H9 (cell line): ENCODE measurements at regions not wholly inside any gene's neighbourhood (a gene's known extent, or its start where the extent isn't known, plus 50 kb on each side); places are given as distances from the start of the nearest gene placed in this dataset.

Experiments used
- DNase-seq: peaks from one replicate; pipeline ENCODE4 v3.0.0-alpha.2; 2017
- H2AFZ ChIP-seq: one replicate; pipeline ENCODE4 v1.6.1; 2013; ENCODE audit warnings: mild to moderate bottlenecking, low read length, control low read depth, moderate library complexity
- H2AK5ac ChIP-seq: 2 replicates; pipeline ENCODE4 v1.6.1; 2013; ENCODE audit warnings: low read length, control low read depth, mixed read lengths; ENCODE audit not compliant: insufficient read length
- H2BK120ac ChIP-seq: one replicate; pipeline ENCODE4 v1.6.1; 2013; ENCODE audit warnings: low read depth, mild to moderate bottlenecking, low read length, control low read depth, inconsistent platforms; ENCODE audit not compliant: poor library complexity, severe bottlenecking
- H2BK12ac ChIP-seq: 2 replicates; pipeline ENCODE4 v1.6.1; 2013; ENCODE audit warnings: low read length, control low read depth, mixed read lengths, low read depth; ENCODE audit not compliant: insufficient read length
- H2BK15ac ChIP-seq: 2 replicates; pipeline ENCODE4 v1.6.1; 2013; ENCODE audit warnings: low read depth, low read length, control low read depth
- H2BK20ac ChIP-seq: one replicate; pipeline ENCODE4 v1.6.1; 2013; ENCODE audit warnings: low read depth, mild to moderate bottlenecking, low read length, control low read depth, inconsistent platforms; ENCODE audit not compliant: poor library complexity, severe bottlenecking
- H2BK5ac ChIP-seq: 2 replicates; pipeline ENCODE4 v1.6.1; 2013; ENCODE audit warnings: low read length, control low read depth, mixed read lengths; ENCODE audit not compliant: insufficient read length
- H3K14ac ChIP-seq: 2 replicates; pipeline ENCODE4 v1.6.1; 2013; ENCODE audit warnings: low read length, control low read depth; ENCODE audit not compliant: insufficient read depth
- H3K18ac ChIP-seq: 2 replicates; pipeline ENCODE4 v1.6.1; 2013; ENCODE audit warnings: low read depth, mild to moderate bottlenecking, mixed read lengths, low read length, control low read depth; ENCODE audit not compliant: insufficient read length
- H3K23ac ChIP-seq: 2 replicates; pipeline ENCODE4 v1.6.1; 2013; ENCODE audit warnings: low read length, control low read depth, mixed read lengths, low read depth; ENCODE audit not compliant: insufficient read length
- H3K23me2 ChIP-seq: 2 replicates; pipeline ENCODE4 v1.6.1; 2013; ENCODE audit warnings: low read depth, mild to moderate bottlenecking, mixed read lengths, low read length, control low read depth; ENCODE audit not compliant: insufficient read length, poor library complexity, severe bottlenecking
- H3K27ac ChIP-seq: 2 replicates; pipeline ENCODE4 v1.5.1; 2013; ENCODE audit warnings: low read length, control low read depth, mixed read lengths, low read depth; ENCODE audit not compliant: insufficient read length
- H3K27me3 ChIP-seq: 2 replicates; pipeline ENCODE4 v1.6.1; 2013; ENCODE audit warnings: low read length, control low read depth, inconsistent platforms; ENCODE audit not compliant: insufficient read depth
- H3K4ac ChIP-seq: 2 replicates; pipeline ENCODE4 v1.6.1; 2013; ENCODE audit warnings: low read depth, mild to moderate bottlenecking, control low read depth, inconsistent platforms, low read length, moderate library complexity
- H3K4me1 ChIP-seq: 2 replicates; pipeline ENCODE4 v1.6.1; 2013; ENCODE audit warnings: low read length, control low read depth, inconsistent platforms; ENCODE audit not compliant: insufficient read depth
- H3K4me2 ChIP-seq: 2 replicates; pipeline ENCODE4 v1.6.1; 2013; ENCODE audit warnings: low read length, control low read depth, mixed read lengths; ENCODE audit not compliant: insufficient read length, insufficient read depth
- H3K56ac ChIP-seq: 2 replicates; pipeline ENCODE4 v1.6.1; 2013; ENCODE audit warnings: low read depth, mild to moderate bottlenecking, mixed read lengths, low read length, control low read depth; ENCODE audit not compliant: insufficient read length
- H3K79me1 ChIP-seq: 2 replicates; pipeline ENCODE4 v1.6.1; 2013; ENCODE audit warnings: low read depth, mild to moderate bottlenecking, moderate library complexity, low read length, control low read depth, inconsistent platforms; ENCODE audit not compliant: insufficient read depth, poor library complexity, severe bottlenecking
- H3K79me2 ChIP-seq: 2 replicates; pipeline ENCODE4 v1.6.1; 2013; ENCODE audit warnings: low read length, control low read depth, inconsistent platforms; ENCODE audit not compliant: insufficient read depth
- H3K9ac ChIP-seq: 2 replicates; pipeline ENCODE4 v1.6.1; 2013; ENCODE audit warnings: low read length, control low read depth, mixed read lengths; ENCODE audit not compliant: insufficient read length; ENCODE audit errors: extremely low read depth
- H3K9me3 ChIP-seq: one replicate; pipeline ENCODE4 v1.6.1; 2013; ENCODE audit warnings: low read depth, low read length, inconsistent platforms; ENCODE audit not compliant: control insufficient read depth
- H3T11ph ChIP-seq: one replicate; pipeline ENCODE4 v1.6.1; 2013; ENCODE audit warnings: mild to moderate bottlenecking, low read length, control low read depth, inconsistent platforms
- H4K20me1 ChIP-seq: one replicate; pipeline ENCODE4 v1.6.1; 2013; ENCODE audit not compliant: control insufficient read depth, insufficient read length, insufficient read depth
- H4K5ac ChIP-seq: 2 replicates; pipeline ENCODE4 v1.6.1; 2013; ENCODE audit warnings: low read depth, mild to moderate bottlenecking, mixed read lengths, low read length, control low read depth; ENCODE audit not compliant: insufficient read length
- H4K8ac ChIP-seq: replicated peaks from 2 replicates; pipeline ENCODE4 v1.6.1; 2013; ENCODE audit warnings: low read length, control low read depth, mixed read lengths, low read depth; ENCODE audit not compliant: insufficient read length
- H4K91ac ChIP-seq: 2 replicates; pipeline ENCODE4 v1.6.1; 2013; ENCODE audit warnings: low read depth, mild to moderate bottlenecking, moderate library complexity, mixed read lengths, low read length, control low read depth; ENCODE audit not compliant: insufficient read length
- H3K27ac Mint-ChIP-seq, 3 experiments: 2 replicates in 2 of 3; 3 replicates in 1 of 3; pipeline ENCODE4 v1.8.0; 2020 to 2021; ENCODE audit warnings: mixed read lengths in 3 of 3, mild to moderate bottlenecking in 1 of 3, moderate library complexity in 1 of 3
- H3K27me3 Mint-ChIP-seq: 2 replicates; pipeline ENCODE4 v1.8.0; 2021; ENCODE audit warnings: low read depth, mild to moderate bottlenecking, moderate library complexity, mixed read lengths
- H3K36me3 Mint-ChIP-seq, 3 experiments: 2 replicates in 2 of 3; 3 replicates in 1 of 3; pipeline ENCODE4 v1.8.0; 2020 to 2021; ENCODE audit warnings: low read depth in 3 of 3, mixed read lengths in 3 of 3; ENCODE audit not compliant: insufficient read depth in 1 of 3
- H3K4me1 Mint-ChIP-seq, 2 experiments: 2 replicates each; pipeline ENCODE4 v1.8.0; 2020; ENCODE audit warnings: mixed read lengths in 2 of 2
- H3K4me3 Mint-ChIP-seq, 2 experiments: 2 replicates in 1 of 2; 3 replicates in 1 of 2; pipeline ENCODE4 v1.8.0; 2020 to 2021; ENCODE audit warnings: mild to moderate bottlenecking in 2 of 2, mixed read lengths in 2 of 2, moderate library complexity in 1 of 2
- H3K9me3 Mint-ChIP-seq, 2 experiments: 2 replicates in 1 of 2; 3 replicates in 1 of 2; pipeline ENCODE4 v1.8.0; 2020; ENCODE audit warnings: mild to moderate bottlenecking in 2 of 2, mixed read lengths in 2 of 2, moderate library complexity in 1 of 2
- WGBS: extraction: QIAGEN DNeasy Blood & Tissue Kit; methylation state at CpG from one replicate; pipeline ENCODE4 v1.1.7; 2013; ENCODE audit warnings: missing lambda C conversion rate, low lambda C conversion rate, mixed read lengths; ENCODE audit not compliant: insufficient read length; ENCODE audit errors: extremely low coverage; 5-methylcytosine and 5-hydroxymethylcytosine counted together
- TF ChIP-seq, protein P1 (sequence below): fragments of 200-600 bp; sonication (generic); conservative IDR thresholded peaks from 3 replicates; pipeline ENCODE4 v1.8.0; 2021; ENCODE audit warnings: antibody characterized with exemption, mild to moderate bottlenecking

DNA sequence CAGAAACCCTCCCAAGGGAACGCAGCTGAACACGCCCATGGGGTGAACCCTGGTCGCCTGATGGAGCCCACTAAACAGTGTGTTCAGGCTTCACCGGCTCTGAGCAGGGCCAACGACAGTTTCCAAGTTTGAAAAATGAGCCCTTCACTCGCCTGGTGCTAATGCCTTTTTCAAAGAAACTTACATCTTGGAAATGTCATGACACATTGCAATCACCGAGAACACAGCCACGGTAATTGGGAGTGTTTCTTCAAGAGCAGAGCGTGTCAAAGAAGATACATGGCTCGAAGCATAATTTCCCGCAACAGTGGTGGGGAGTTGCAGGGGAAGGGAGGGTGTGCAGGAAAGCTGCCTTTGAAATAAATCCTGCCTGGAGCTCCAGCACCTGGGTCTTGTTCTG, 463.2 kb downstream of the TMEM114 start:
- no peaks in the 10 kb centered on the region for H4K20me1 ChIP-seq
- H3K27ac Mint-ChIP-seq, result no peak overlapping the region; a peak in 1 of 7 replicates
- H3K9ac ChIP-seq, result no peak overlapping the region

More for the DNA sequence above, 463.2 kb downstream of the TMEM114 start:
- Mint-ChIP-seq H3K36me3 (0 out of 7 replicates have a peak, but pooled peaks cover 0 to 2% (median 0%) of the 10 kb centered on the region in 3 experiments), H3K9me3 (peaks cover 2 to 3% of the 10 kb centered on the region in 2 experiments; a peak in 3 of 5 replicates), H3K4me1 (peaks cover 3 to 6% of the 10 kb centered on the region in 2 experiments; a peak in 1 of 4 replicates), H3K4me3 (no peak overlapping the region), H3K27me3 (no peaks in the 10 kb centered on the region; the same call in 1 of the 2 replicates)
- no peak overlapping the region for H3K56ac ChIP-seq
- no peaks in the 10 kb centered on the region for H3K79me1 ChIP-seq
- no peak overlapping the region for H2BK120ac ChIP-seq
- H4K8ac ChIP-seq, result no peak overlapping the region
- no CpG with 5 or more reads among the region's 11 CpGs for WGBS
- no peak overlapping the region for H4K5ac ChIP-seq
- no peak overlapping the region for H3T11ph ChIP-seq
- H3K23ac ChIP-seq, result no peak overlapping the region
- H2BK12ac ChIP-seq, result no peak overlapping the region
- no peaks in the 10 kb centered on the region for H3K27me3 ChIP-seq
- H3K23me2 ChIP-seq, result no peaks in the 10 kb centered on the region
- H2AFZ ChIP-seq, result no peak overlapping the region
- no peak overlapping the region for H3K14ac ChIP-seq
- H4K91ac ChIP-seq, result no peak overlapping the region
- no peak overlapping the region for H2BK20ac ChIP-seq
- no peak overlapping the region for H3K18ac ChIP-seq
- no peak overlapping the region for H3K4me2 ChIP-seq
- TF ChIP-seq, protein P1, sequence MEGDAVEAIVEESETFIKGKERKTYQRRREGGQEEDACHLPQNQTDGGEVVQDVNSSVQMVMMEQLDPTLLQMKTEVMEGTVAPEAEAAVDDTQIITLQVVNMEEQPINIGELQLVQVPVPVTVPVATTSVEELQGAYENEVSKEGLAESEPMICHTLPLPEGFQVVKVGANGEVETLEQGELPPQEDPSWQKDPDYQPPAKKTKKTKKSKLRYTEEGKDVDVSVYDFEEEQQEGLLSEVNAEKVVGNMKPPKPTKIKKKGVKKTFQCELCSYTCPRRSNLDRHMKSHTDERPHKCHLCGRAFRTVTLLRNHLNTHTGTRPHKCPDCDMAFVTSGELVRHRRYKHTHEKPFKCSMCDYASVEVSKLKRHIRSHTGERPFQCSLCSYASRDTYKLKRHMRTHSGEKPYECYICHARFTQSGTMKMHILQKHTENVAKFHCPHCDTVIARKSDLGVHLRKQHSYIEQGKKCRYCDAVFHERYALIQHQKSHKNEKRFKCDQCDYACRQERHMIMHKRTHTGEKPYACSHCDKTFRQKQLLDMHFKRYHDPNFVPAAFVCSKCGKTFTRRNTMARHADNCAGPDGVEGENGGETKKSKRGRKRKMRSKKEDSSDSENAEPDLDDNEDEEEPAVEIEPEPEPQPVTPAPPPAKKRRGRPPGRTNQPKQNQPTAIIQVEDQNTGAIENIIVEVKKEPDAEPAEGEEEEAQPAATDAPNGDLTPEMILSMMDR, result no peak
- peaks cover 4% of the 10 kb centered on the region for H3K9me3 ChIP-seq
- H2BK15ac ChIP-seq, result no peak overlapping the region
- no peak overlapping the region for H2BK5ac ChIP-seq
- DNase-seq, result no peak
- no peaks in the 10 kb centered on the region for H3K79me2 ChIP-seq
- H3K4me1 ChIP-seq, result no peaks in the 10 kb centered on the region
- no peak overlapping the region for H2AK5ac ChIP-seq
- no peak overlapping the region for H3K4ac ChIP-seq
- H3K27ac ChIP-seq, result no peak overlapping the region
